BJ (cell line): ENCODE measurements at regions not wholly inside any gene's neighbourhood (a gene's known extent, or its start where the extent isn't known, plus 50 kb on each side); places are given as distances from the start of the nearest gene placed in this dataset.

ENCODE experiments used
- CTCF ChIA-PET: fragments of 350-600 bp; formaldehyde crosslinking; extraction: SDS; loops from one replicate; lab custom pipeline; 2021; ENCODE audit warnings: antibody characterized with exemption, inconsistent platforms; lab: Yijun Ruan, JAX
- POLR2A ChIA-PET: fragments of 300-600 bp; sonication (Branson Sonifier 250); formaldehyde crosslinking; extraction: SDS; loops from one replicate; lab custom pipeline; 2021; ENCODE audit warnings: antibody characterized with exemption; lab: Charles Lee
- DNase-seq: peaks from one replicate; pipeline ENCODE4 v3.0.0-alpha.2; 2011; ENCODE audit warnings: low read depth
- H3K27me3 ChIP-seq: 2 replicates; pipeline ENCODE4 v1.6.0; 2011; ENCODE audit warnings: low read length; ENCODE audit not compliant: control insufficient read depth, insufficient read depth
- H3K36me3 ChIP-seq: 2 replicates; pipeline ENCODE4 v1.5.1; 2011; ENCODE audit warnings: low read length; ENCODE audit not compliant: control insufficient read depth, insufficient read depth
- H3K4me3 ChIP-seq: 2 replicates; pipeline ENCODE4 v1.5.1; 2011; ENCODE audit warnings: low read depth, mild to moderate bottlenecking, control low read depth, low read length
- TF ChIP-seq, protein P1 (sequence below): IDR thresholded peaks from 2 replicates; pipeline ENCODE4 v1.5.1; 2011; ENCODE audit warnings: low read depth, mild to moderate bottlenecking, control low read depth, inconsistent platforms, low read length, moderate library complexity; ENCODE audit not compliant: insufficient read depth

DNA sequence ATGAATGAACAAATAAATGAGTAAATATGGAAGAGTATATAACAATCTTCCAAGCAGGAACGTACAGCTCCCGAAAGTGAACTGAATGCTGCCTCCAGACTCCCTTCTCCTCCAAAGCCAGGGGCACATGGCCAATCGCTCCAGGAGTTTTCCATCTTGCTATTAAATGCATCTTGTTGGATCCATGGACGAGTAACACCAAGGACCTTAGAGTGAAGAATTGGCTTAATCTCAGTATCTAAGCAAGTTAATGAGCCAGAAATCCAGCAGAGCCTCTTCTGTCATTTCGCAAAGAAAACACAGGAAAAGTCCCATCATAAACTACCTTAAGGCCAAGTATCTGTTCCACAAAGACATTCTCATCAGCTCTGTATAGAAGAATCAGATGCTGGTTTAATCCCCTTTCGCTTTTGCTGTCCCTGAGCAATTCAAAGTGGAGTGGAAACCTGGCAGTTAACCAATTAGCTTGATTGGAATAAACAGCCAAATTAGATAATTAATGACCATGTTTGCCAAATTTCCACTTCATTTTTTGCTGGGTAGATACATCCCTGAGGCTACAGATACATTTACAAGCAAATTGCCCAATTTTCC, 116.0 kb downstream of the MIS18A start:
- TF ChIP-seq, protein P1, sequence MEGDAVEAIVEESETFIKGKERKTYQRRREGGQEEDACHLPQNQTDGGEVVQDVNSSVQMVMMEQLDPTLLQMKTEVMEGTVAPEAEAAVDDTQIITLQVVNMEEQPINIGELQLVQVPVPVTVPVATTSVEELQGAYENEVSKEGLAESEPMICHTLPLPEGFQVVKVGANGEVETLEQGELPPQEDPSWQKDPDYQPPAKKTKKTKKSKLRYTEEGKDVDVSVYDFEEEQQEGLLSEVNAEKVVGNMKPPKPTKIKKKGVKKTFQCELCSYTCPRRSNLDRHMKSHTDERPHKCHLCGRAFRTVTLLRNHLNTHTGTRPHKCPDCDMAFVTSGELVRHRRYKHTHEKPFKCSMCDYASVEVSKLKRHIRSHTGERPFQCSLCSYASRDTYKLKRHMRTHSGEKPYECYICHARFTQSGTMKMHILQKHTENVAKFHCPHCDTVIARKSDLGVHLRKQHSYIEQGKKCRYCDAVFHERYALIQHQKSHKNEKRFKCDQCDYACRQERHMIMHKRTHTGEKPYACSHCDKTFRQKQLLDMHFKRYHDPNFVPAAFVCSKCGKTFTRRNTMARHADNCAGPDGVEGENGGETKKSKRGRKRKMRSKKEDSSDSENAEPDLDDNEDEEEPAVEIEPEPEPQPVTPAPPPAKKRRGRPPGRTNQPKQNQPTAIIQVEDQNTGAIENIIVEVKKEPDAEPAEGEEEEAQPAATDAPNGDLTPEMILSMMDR, result no peak
- DNase-seq, result no peak
- Histone ChIP-seq H3K36me3 (no peaks in the 10 kb centered on the region), H3K27me3 (no peaks in the 10 kb centered on the region), H3K4me3 (no peak overlapping the region)
- ChIA-PET POLR2A (no interaction called here), CTCF (interaction anchor here (1.0 kb wide), 1 partner anchor 13 kb away, joined by 3 read pairs; no protein-coding TSS in a partner anchor)

DNA sequence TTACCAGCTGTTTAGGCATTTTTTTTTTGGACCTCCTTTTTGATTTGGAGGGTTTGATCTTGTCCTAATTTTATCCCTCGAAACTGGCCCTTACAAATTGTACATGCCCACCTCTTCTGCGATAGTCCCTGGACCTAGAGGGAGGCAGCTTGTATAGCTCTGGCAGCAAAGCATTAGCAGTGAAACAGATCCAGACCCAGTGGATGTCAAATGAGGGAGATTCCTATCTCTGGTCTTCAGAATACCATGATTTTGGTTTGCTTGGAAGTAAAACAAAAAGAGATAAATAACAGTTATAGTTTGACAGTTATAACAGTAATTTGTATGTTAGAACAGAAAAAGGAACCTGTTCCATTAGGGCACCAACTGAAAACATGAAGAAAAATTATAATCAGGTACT, 123.6 kb downstream of the MIS18A start:
- Histone ChIP-seq H3K4me3 (no peak overlapping the region), H3K27me3 (no peaks in the 10 kb centered on the region), H3K36me3 (no peaks in the 10 kb centered on the region)
- ChIA-PET CTCF (no interaction called here), POLR2A (no interaction called here)
- TF ChIP-seq, protein P1, result no peak
- no peak for DNase-seq

DNA sequence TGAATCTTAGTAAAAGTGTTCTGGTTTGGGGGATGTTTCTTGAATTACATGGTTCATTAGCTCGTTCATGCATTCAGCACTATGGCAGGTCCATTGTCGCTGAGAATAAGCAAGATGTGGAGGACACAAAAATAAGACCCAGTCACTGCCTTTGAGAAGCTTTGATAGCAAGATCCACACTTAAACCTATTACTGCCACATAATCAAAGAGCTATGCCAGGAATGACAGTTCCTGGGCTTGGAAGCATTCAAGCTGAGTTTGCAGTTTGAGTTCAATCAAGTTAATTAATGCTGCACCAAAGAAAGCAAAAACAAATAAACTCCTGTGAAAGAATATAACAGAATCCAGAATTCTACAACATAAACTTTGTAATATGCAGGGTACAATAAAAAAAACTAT, 131.8 kb downstream of the MIS18A start:
- H3K4me3 ChIP-seq, result no peak overlapping the region
- POLR2A ChIA-PET, result no interaction called here
- CTCF ChIA-PET, result interaction anchor here (0.6 to 0.8 kb wide), 2 partner anchors 43 to 106 kb away, joined by 3 to 4 read pairs; no protein-coding TSS in a partner anchor
- TF ChIP-seq, protein P1, result no peak
- no peak for DNase-seq
- no peaks in the 10 kb centered on the region for H3K36me3 ChIP-seq
- H3K27me3 ChIP-seq, result no peaks in the 10 kb centered on the region; the same call in none of the 2 replicates

DNA sequence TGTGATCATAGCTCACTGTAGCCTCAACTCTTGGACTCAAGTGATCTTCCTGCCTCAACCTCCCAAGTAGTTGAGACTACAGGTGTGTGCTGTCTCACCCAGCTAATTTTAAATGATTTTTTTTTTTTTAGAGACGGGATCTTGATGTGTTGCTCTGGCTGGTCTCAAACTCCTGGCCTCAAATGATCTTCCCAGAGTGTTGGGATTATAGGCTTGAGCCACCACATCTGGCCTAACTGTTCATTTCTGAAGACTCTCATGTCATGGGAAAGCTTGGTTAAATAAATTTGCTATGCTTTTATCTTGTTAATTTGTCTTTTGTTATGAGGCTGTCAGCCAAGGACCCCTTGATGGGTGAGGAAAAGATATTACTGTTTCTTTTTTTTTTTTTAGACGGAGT, 134.0 kb downstream of the MIS18A start:
- ChIA-PET POLR2A (no interaction called here), CTCF (interaction anchor here (0.6 to 1.8 kb wide), 2 partner anchors 271 to 363 kb away, joined by 3 to 6 read pairs; partner anchors contain the start of gene HUNK)
- no peak for DNase-seq
- TF ChIP-seq, protein P1, result no peak
- Histone ChIP-seq H3K4me3 (no peak overlapping the region), H3K36me3 (no peaks in the 10 kb centered on the region), H3K27me3 (no peaks in the 10 kb centered on the region; the same call in none of the 2 replicates)

DNA sequence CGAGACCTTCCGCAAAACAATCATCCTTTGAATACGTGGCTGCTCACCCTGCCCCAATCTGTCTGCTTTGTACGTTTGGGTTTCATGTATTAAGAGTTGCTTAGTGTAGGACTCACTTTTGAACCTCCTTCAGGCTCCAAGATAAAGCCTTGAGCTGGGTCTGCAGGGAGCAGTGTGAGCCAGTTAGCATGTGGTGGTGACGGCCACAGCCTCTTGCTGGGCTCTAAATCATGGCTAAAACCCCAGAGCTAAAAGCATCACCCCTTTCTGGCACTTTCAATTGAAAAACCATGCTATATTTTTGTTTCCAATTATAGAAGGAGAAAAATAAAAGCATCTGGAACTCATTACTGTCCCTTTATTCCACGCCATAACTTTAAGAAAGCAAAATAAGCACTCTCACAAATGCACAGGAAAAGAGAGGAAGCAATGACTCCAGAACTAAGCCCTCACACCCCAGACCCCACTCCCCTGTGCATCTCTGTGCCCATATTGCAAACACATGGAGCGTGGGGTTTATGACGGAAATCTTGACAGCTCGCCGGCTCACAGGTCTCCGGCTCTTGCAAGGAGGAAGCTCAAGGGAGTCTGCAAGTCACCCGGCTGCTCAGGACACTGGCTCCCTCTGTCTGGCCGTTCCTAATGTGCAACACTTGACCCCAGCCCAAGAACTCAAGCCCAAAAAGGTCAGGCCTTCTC, 135.5 kb downstream of the MIS18A start:
- peak; percentile 37 for DNase-seq
- TF ChIP-seq, protein P1, result peak; percentile 30
- Histone ChIP-seq H3K36me3 (no peaks in the 10 kb centered on the region), H3K27me3 (no peaks in the 10 kb centered on the region; the same call in none of the 2 replicates), H3K4me3 (no peak overlapping the region)
- POLR2A ChIA-PET, result no interaction called here
- CTCF ChIA-PET, result interaction anchor here (0.8 to 1.8 kb wide), 4 partner anchors 35 to 278 kb away, joined by 3 to 6 read pairs (median 6); partner anchors contain the start of gene HUNK
